ENCODE measurements at regions not wholly inside any gene's neighbourhood (a gene's known extent, or its start where the extent isn't known, plus 50 kb on each side); places are given as distances from the start of the nearest gene placed in this dataset.
"Not testable (repeated sequence)": the region's sequence is repeated elsewhere in the genome, so short reads cannot be mapped to it uniquely, and the experiment has no call there.

DNA sequence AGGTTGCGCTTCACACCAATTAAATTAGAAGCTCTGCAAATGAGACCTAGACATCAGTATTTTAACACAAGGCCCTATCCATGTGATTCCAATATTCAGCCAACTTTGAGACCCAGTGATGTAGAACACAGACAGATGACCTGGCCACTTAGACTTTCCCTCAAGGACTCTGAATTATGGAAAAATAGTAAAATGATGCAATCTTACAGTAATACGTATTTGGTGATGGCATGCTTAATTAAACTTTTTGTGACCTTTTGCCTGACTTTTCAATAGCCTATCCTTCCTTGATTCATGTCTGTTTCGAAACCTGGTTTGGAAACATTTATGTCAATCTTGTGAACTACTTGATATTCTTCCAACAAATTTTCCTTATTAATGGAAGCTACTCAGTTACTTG is 521.2 kb downstream of the KCNA4 start:
- peak; percentile 2 for DNase-seq (ENCODE audit: extremely low read depth, low read depth)

- DNase-seq (ENCODE audit: extremely low read depth, low read depth): no peak
Observed at GRCh38 chr11:29490938-29491337, 525.9 kb downstream of the KCNA4 start.

GRCh38 chr11:29486301-29486700 is 530.5 kb downstream of the KCNA4 start:
- no peak for DNase-seq (ENCODE audit: extremely low read depth, low read depth)

DNA sequence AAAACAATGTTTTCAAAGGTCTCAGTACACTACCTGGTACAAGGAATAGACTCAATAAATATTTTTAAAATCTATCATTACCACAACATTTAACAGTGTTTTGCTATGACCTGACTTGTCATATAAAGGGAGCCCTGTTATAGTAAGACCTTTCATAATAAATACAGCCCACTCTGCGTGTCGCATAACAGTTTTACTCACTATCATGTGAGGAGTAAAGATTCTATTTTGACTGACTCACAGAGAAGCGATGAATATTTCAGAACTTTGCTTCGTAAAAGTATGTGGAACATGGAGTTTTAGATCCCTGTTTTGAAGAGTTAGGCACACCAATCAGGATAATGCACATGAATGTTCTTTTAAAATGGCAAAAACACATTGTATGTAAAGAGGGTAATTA is 531.2 kb downstream of the KCNA4 start:
- no peak for DNase-seq (ENCODE audit: extremely low read depth, low read depth)

- no peak for DNase-seq (ENCODE audit: extremely low read depth, low read depth)
Observed at GRCh38 chr11:29484548-29484947, 532.3 kb downstream of the KCNA4 start.

DNA sequence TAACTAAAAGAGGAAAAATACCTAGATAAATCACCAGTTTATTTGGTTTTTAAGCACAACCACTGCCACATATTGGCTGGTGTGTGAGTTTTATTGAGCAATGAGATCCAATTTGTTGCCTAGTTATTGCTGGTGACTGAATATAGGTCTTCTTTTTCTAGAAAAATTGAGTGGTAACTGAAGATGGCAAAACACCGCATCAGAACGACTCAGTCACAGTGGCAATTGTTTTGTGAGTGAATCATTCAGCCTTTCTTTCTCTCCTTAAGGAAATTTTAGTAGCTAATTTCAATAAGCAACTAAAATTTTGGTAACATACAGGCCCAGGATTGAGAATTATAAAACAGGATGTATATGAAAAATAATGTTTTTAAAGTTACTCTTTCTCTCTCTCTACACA is 533.0 kb downstream of the KCNA4 start:
- no peak for DNase-seq (ENCODE audit: extremely low read depth, low read depth)

GRCh38 chr11:29482510-29482909 is 534.3 kb downstream of the KCNA4 start:
- no peak for DNase-seq (ENCODE audit: extremely low read depth, low read depth)

DNA sequence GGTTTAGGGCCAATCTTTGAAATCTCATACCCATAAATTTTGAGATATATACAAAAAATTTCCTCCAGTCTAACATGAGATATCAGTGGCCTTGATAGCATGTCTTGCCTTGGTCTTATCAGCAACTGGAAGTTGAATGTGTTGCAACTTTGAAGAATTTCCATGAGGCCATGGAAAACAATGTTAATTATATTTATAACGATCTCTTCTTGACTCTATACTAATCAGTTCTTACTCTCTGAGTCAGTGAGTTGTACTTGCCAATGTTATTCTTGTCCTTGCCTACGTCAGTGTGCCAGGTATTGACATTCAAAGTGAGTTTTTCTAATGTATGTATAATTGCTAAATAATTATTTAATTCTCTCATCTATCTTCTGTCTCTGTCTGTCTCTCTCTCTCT is 535.1 kb downstream of the KCNA4 start:
- DNase-seq (ENCODE audit: extremely low read depth, low read depth): no peak

DNA sequence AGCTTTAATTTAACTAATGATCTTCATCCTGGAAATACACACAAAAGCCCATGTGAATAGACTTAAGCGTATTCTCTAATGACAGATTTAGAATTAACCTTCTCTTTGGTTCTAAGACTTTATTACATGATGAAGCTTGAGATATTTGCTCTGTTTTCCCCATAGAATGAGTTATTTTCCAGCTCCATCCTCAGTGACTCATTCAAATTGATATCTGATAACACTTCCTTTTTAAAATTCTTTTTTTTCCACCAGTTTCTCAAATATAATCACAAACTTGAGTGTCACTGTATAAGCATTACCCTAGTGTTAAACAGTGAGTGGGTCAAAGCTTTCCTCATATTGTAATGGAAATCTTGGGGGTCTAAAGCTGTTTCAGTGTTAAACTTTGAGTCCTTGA is 535.8 kb downstream of the KCNA4 start:
- no peak for DNase-seq (ENCODE audit: extremely low read depth, low read depth)

DNA sequence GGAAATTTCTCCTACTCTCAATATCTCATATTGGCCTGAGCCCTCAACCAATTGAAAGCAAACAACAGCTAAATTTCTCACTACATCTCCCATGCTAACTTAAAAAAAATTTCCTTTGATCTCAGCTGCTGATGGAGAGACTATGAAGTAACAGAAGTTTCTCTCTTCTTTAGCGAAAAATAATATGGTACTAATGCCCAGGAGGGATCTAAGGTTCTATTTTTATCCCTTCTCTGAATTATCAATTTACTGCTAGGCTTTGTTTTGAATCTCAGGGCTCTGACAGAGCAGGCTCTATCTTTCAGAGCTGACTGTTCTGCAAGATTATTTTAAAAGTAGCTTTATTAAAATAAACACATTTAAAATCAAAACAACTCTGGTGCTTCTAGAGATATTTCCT is 558.6 kb downstream of the KCNA4 start:
- DNase-seq (ENCODE audit: extremely low read depth, low read depth): no peak

DNA sequence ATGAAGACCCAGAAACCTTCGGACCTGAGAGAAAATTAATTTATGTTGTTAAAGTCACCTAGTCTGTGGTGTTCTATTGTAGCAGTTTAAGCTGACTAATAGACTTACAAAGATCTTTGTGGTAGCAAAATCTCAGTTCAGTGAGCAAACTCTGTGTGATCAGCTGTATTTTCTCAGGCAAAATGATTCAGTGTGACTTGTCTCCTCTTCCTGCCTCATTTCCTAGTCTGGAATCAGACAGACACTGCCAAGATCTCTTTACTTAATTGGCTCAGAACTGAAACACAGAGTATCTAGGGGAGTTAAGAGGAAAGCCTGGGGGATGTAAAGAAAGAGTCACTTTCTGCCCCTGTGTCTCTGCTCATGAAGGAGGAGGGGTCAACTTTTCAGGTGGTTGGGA is 564.7 kb downstream of the KCNA4 start:
- DNase-seq (ENCODE audit: extremely low read depth, low read depth): no peak

DNA sequence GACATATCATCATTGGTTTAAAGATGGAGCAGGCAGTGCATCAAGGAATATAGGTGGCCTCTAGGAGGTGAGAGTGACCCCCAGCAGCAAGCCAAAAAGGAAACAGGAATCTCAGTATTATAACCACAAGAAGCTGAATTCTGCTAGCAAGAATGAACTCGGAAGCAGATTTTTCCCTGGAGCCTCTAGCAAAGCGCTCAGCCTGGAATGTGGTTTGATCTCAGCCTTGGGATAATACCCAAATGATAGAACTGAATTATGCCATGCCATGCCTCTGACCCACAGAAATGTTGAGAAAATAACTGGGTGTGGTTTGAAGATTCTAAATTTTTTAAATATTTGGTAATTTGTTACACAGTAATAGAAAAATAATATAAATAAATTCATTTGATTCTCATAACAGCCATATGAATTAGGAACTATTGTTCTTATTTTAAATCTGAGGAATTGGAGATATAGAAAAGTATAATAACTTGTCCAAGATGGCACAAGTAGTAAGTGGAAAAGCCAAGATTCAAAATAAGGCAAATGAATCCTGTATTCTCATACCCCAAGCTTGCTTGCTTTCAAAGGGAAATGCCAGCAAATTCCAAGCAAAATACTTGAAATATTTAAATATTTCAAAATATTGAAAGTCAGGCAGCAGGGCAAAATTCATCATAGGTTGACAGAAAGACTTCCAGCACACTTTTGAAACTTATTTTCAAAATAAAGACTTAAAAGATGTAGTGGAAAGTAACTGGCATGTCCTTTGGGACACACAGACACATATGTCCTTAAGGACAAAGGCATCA is 567.4 kb downstream of the KCNA4 start:
- DNase-seq (ENCODE audit: extremely low read depth, low read depth): no peak

- no peak for DNase-seq (ENCODE audit: extremely low read depth, low read depth)
Observed at GRCh38 chr11:29448246-29448877, 568.5 kb downstream of the KCNA4 start.

- DNase-seq (ENCODE audit: extremely low read depth, low read depth): no peak
Observed at GRCh38 chr11:29447821-29448220, 569.0 kb downstream of the KCNA4 start.

DNA sequence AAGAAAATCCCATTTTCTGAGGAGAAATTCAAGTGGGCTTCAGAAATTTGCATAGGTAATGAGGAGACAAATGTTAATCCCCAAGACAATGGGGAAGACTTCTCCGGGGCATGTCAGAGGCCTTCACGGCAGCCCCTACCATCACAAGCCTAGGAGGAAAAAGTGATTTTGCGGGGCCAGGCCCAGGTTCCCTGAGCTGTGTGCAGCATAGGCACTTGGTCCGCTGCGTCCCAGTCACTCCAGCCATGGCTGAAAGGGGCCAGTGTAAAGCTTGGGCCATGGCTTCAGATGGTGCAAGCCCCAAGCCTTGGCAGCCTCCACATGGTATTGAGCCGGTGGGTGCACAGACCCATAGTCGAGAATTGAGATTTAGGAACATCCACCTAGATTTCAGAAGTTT is 570.7 kb downstream of the KCNA4 start:
- no peak for DNase-seq (ENCODE audit: extremely low read depth, low read depth)

GRCh38 chr11:29445191-29445590 is 571.6 kb downstream of the KCNA4 start:
- DNase-seq (ENCODE audit: extremely low read depth, low read depth): not testable (repeated sequence)

- DNase-seq (ENCODE audit: extremely low read depth, low read depth): no peak
Observed at GRCh38 chr11:29438815-29439214, 578.0 kb downstream of the KCNA4 start.

DNA sequence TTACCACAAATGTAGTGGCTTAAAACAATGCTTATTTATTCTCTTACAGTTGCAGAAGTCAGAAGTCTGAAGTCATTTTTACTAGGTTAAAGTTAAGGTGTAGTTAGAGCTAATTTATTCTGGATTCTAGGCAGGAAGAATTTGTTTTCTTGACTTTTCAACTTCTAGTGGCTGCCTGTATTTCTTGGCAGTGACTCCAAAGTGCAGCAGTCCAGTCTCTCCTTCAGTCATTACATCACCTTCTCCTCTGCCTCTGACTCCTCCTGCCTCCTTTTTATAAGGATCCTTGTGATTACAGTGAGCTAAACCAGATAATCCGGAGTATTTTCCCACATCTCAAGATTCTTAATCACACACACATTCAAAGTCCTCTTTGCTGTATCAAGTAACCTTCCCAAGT is 581.4 kb downstream of the KCNA4 start:
- DNase-seq (ENCODE audit: extremely low read depth, low read depth): no peak

GRCh38 chr11:29432719-29433325 is 584.0 kb downstream of the KCNA4 start:
- peak; percentile 23 for DNase-seq (ENCODE audit: extremely low read depth, low read depth)

DNA sequence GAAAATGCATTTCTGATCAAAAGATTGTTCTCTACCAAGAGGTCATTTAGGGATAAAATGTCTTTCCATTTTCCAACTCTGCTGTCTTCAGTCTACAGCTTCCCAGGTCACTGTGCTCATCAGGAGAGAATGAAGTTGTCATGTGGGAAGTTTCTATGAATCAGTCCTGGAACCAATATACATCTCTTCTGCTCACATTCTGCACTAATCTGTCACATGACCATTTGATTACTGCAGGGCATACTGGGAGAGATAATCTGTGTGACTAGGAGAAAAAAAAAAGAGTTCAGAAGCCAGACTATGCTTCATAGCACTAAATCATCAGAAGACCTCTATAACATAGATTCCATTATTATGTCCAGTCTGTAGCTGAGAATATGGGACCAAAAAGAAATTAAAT is 611.5 kb downstream of the KCNA4 start:
- no peak for DNase-seq (ENCODE audit: extremely low read depth, low read depth)

DNA sequence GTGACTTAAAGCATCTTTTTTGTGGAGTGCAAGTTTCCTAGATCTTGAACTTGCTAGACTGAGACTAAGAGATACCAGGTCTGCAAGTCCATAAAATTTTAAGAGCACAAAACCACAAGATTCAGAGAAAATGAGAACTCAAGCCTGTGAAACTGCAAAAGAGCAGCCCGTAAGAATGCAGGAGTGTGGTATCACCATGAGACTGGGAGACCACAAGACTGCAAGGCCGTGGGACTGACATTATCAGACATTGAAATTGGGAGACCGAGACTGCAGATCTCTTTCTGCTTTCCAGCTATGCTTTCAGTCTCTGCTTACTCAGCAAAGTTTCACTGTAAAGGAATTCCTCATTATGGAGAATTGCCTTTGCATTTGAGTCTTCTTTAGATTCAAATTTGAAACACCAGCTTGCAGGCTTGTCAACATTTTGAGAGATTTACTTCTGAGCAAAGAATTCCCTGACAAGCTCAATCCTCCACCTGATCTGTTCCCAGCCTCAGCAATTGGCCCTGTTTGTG is 621.2 kb downstream of the KCNA4 start:
- no peak for DNase-seq (ENCODE audit: extremely low read depth, low read depth)

DNA sequence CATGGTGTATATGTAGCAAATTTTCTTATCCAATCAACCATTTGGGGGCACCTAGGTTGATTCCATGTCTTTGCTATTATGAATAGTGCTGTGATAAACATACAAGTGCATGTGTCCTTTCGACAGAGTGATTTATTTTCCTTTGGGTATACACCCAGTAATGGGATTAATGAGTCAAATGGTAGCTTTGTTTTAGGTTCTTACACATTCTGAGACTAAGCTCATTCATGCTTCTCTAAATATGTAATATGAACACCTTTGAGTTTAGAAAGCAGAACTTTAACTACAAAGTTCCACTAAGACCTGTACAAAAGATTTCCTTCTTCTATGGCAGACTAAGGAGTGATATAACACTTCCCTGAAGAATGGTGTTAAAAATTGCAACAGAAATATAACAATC is 627.0 kb downstream of the KCNA4 start:
- DNase-seq (ENCODE audit: extremely low read depth, low read depth): no peak
